SU-DHL-6 (cell line): ENCODE measurements at regions not wholly inside any gene's neighbourhood (a gene's known extent, or its start where the extent isn't known, plus 50 kb on each side); places are given as distances from the start of the nearest gene placed in this dataset.

Experiments used
- H2AFZ ChIP-seq: fragments of 200-600 bp; sonication (generic); 2 replicates; pipeline ENCODE4 v1.6.1; 2014; ENCODE audit warnings: low read depth, mild to moderate bottlenecking, moderate library complexity, mixed read lengths, antibody characterized with exemption, low read length; ENCODE audit not compliant: severe bottlenecking
- H3F3A ChIP-seq: fragments of 200-600 bp; shearing (Covaris generic); 2 replicates; pipeline ENCODE4 v1.6.0; 2016; ENCODE audit warnings: antibody characterized with exemption, mild to moderate bottlenecking; ENCODE audit not compliant: insufficient read depth
- H3K27ac ChIP-seq: fragments of 200-600 bp; sonication (generic); 2 replicates; pipeline ENCODE4 v1.5.1; 2016; ENCODE audit warnings: low read depth, mild to moderate bottlenecking, low read length, moderate library complexity, mixed read lengths
- H3K27me3 ChIP-seq: fragments of 200-600 bp; sonication (generic), shearing (Covaris generic); 2 replicates; pipeline ENCODE4 v1.6.0; 2014; ENCODE audit warnings: mild to moderate bottlenecking, low read length
- H3K36me3 ChIP-seq: fragments of 200-600 bp; sonication (generic); 2 replicates; pipeline ENCODE4 v1.6.1; 2014; ENCODE audit warnings: mild to moderate bottlenecking, low read length, mixed read lengths
- H3K4me2 ChIP-seq: fragments of 300-600, 200-600 bp; shearing (Covaris generic), sonication (generic); 2 replicates; pipeline ENCODE4 v1.6.0; 2014; ENCODE audit warnings: low read length, low read depth, mild to moderate bottlenecking; ENCODE audit not compliant: poor library complexity, severe bottlenecking
- H3K4me3 ChIP-seq: fragments of 200-600 bp; sonication (generic); 2 replicates; pipeline ENCODE4 v1.5.1; 2014; ENCODE audit warnings: antibody characterized with exemption, low read length, mild to moderate bottlenecking, mixed read lengths; ENCODE audit not compliant: insufficient read depth, poor library complexity, severe bottlenecking
- H3K79me2 ChIP-seq: fragments of 200-600 bp; sonication (generic); 2 replicates; pipeline ENCODE4 v1.6.1; 2014; ENCODE audit warnings: mild to moderate bottlenecking, low read length, moderate library complexity; ENCODE audit not compliant: insufficient read depth
- H3K9ac ChIP-seq: fragments of 200-600 bp; sonication (generic); 2 replicates; pipeline ENCODE4 v1.7.0; 2014; ENCODE audit warnings: mild to moderate bottlenecking, low read length
- H3K9me2 ChIP-seq: fragments of 200-600 bp; sonication (generic); replicated peaks from 2 replicates; pipeline ENCODE4 v1.6.1; 2014; ENCODE audit warnings: low read length; ENCODE audit not compliant: insufficient read depth
- H3K9me3 ChIP-seq: fragments of 200-600 bp; sonication (generic); 2 replicates; pipeline ENCODE4 v1.6.1; 2014; ENCODE audit warnings: low read length, mixed read lengths; ENCODE audit not compliant: insufficient read depth
- H4K20me1 ChIP-seq: fragments of 200-600 bp; sonication (generic); 2 replicates; pipeline ENCODE4 v1.6.1; 2014; ENCODE audit warnings: low read depth, mild to moderate bottlenecking, antibody characterized with exemption, low read length, moderate library complexity, mixed read lengths
- EZH2phosphoT487 ChIP-seq: fragments of 200-600 bp; sonication (generic), shearing (Covaris generic); conservative IDR thresholded peaks from 2 replicates; pipeline ENCODE4 v1.6.1; 2018; ENCODE audit warnings: mild to moderate bottlenecking, antibody characterized with exemption, low read length, moderate library complexity, mixed read lengths
- TF ChIP-seq, protein P1 (sequence below): fragments of 200-600 bp; sonication (generic); IDR thresholded peaks from one replicate; pipeline ENCODE4 v1.5.1; 2017; ENCODE audit warnings: antibody characterized with exemption, mild to moderate bottlenecking, low read length, moderate library complexity; ENCODE audit not compliant: insufficient read depth, poor library complexity, severe bottlenecking

- H3K36me3 ChIP-seq, result no peaks in the 10 kb centered on the region
- H4K20me1 ChIP-seq, result no peaks in the 10 kb centered on the region
- no peaks in the 10 kb centered on the region for H3F3A ChIP-seq
- H3K4me2 ChIP-seq, result no peak overlapping the region
- H3K9ac ChIP-seq, result no peak overlapping the region
- H3K4me3 ChIP-seq, result no peak overlapping the region
- H3K9me2 ChIP-seq, result no peaks in the 10 kb centered on the region
- no peaks in the 10 kb centered on the region for H3K27me3 ChIP-seq
- TF ChIP-seq, protein P1, sequence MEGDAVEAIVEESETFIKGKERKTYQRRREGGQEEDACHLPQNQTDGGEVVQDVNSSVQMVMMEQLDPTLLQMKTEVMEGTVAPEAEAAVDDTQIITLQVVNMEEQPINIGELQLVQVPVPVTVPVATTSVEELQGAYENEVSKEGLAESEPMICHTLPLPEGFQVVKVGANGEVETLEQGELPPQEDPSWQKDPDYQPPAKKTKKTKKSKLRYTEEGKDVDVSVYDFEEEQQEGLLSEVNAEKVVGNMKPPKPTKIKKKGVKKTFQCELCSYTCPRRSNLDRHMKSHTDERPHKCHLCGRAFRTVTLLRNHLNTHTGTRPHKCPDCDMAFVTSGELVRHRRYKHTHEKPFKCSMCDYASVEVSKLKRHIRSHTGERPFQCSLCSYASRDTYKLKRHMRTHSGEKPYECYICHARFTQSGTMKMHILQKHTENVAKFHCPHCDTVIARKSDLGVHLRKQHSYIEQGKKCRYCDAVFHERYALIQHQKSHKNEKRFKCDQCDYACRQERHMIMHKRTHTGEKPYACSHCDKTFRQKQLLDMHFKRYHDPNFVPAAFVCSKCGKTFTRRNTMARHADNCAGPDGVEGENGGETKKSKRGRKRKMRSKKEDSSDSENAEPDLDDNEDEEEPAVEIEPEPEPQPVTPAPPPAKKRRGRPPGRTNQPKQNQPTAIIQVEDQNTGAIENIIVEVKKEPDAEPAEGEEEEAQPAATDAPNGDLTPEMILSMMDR, result no peak
- TF ChIP-seq EZH2phosphoT487, result no peak
- H2AFZ ChIP-seq, result no peak overlapping the region
- no peaks in the 10 kb centered on the region for H3K79me2 ChIP-seq
- no peak overlapping the region for H3K27ac ChIP-seq
- H3K9me3 ChIP-seq, result peaks cover 4% of the 10 kb centered on the region; the same call in 1 of the 2 replicates
These were observed 150.8 kb upstream of the BOD1L1 start for GRCh38 chr4:13778367-13778766.

- no peaks in the 10 kb centered on the region for H4K20me1 ChIP-seq
These were observed 154.7 kb upstream of the BOD1L1 start for GRCh38 chr4:13782231-13782630.

DNA sequence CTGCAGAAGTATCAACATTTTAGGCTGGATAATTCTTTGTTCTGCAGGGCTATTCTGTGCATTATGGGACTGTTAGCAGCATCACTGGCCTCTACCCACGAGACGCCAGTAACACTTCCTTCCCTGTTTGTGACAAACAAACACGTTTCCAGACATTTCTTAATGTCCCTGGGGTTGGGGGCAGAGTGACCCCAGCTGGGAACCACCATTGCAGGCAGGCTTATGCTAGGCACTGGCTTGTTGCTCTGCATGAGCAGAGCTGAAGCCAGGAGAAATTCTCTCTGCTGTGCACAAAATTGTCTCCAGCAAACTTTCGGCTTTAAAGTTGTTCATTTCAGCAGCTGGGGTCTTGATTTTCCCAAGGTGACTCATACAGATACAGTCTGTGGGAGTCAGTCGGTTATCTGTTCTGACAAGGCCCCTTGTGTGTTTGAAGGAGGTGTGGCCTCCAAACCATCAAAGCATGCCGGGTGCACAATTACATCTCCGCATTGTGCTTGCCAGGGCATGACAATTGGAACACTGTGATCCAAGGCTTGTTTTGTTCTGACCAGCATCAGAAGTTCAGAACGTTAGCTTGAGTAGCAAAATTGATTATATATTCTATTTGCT lies 156.4 kb upstream of the BOD1L1 start:
- Histone ChIP-seq H3K4me2 (no peak overlapping the region), H3F3A (no peaks in the 10 kb centered on the region), H4K20me1 (no peaks in the 10 kb centered on the region), H3K27ac (no peak overlapping the region), H2AFZ (no peak overlapping the region), H3K36me3 (no peaks in the 10 kb centered on the region), H3K9ac (no peak overlapping the region), H3K27me3 (no peaks in the 10 kb centered on the region), H3K9me3 (no peaks in the 10 kb centered on the region), H3K79me2 (no peaks in the 10 kb centered on the region), H3K4me3 (no peak overlapping the region), H3K9me2 (no peaks in the 10 kb centered on the region)
- TF ChIP-seq EZH2phosphoT487, result no peak
- TF ChIP-seq, protein P1, result no peak

More at GRCh38 chr4:13782231-13782630, 154.7 kb upstream of the BOD1L1 start:
- Histone ChIP-seq H2AFZ (no peak overlapping the region), H3K4me3 (no peak overlapping the region), H3K9me2 (no peaks in the 10 kb centered on the region), H3K36me3 (no peaks in the 10 kb centered on the region), H3F3A (no peaks in the 10 kb centered on the region), H3K27me3 (no peaks in the 10 kb centered on the region), H3K27ac (no peak overlapping the region), H3K9me3 (no peaks in the 10 kb centered on the region), H3K79me2 (no peaks in the 10 kb centered on the region), H3K4me2 (no peak overlapping the region), H3K9ac (no peak overlapping the region)
- TF ChIP-seq, protein P1, result no peak
- TF ChIP-seq EZH2phosphoT487, result no peak
